GM12874 (cell line): ENCODE measurements at regions not wholly inside any gene's neighbourhood (a gene's known extent, or its start where the extent isn't known, plus 50 kb on each side); places are given as distances from the start of the nearest gene placed in this dataset.

Experiments
- TF ChIP-seq, protein P1 (sequence below): IDR thresholded peaks from 2 replicates; pipeline ENCODE4 v1.5.1; 2011; ENCODE audit warnings: low read depth, mild to moderate bottlenecking, control low read depth, low read length, moderate library complexity; ENCODE audit not compliant: insufficient read depth

DNA sequence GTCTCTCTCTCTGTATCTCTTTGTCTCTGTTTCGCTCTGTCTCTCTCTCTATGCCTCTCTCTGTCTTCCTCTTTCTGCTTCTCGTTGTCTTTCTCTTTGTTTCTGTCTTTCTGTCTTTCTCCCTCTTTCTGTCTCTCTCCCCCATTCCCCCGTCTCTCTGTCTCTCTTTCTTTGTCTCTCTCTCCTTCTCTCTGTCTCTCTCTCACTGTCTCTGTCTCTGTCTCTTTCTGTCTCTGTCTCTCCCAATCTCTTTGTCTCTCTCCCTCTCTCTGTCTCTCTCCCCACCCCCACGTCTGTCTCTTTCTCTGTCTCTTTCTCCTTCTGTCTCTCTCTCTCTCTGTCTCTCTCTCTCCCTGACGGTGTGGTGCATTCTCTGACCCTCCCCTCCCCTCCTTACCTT, 71.9 kb upstream of the ZNF516 start:
- TF ChIP-seq, protein P1, sequence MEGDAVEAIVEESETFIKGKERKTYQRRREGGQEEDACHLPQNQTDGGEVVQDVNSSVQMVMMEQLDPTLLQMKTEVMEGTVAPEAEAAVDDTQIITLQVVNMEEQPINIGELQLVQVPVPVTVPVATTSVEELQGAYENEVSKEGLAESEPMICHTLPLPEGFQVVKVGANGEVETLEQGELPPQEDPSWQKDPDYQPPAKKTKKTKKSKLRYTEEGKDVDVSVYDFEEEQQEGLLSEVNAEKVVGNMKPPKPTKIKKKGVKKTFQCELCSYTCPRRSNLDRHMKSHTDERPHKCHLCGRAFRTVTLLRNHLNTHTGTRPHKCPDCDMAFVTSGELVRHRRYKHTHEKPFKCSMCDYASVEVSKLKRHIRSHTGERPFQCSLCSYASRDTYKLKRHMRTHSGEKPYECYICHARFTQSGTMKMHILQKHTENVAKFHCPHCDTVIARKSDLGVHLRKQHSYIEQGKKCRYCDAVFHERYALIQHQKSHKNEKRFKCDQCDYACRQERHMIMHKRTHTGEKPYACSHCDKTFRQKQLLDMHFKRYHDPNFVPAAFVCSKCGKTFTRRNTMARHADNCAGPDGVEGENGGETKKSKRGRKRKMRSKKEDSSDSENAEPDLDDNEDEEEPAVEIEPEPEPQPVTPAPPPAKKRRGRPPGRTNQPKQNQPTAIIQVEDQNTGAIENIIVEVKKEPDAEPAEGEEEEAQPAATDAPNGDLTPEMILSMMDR: no peak

DNA sequence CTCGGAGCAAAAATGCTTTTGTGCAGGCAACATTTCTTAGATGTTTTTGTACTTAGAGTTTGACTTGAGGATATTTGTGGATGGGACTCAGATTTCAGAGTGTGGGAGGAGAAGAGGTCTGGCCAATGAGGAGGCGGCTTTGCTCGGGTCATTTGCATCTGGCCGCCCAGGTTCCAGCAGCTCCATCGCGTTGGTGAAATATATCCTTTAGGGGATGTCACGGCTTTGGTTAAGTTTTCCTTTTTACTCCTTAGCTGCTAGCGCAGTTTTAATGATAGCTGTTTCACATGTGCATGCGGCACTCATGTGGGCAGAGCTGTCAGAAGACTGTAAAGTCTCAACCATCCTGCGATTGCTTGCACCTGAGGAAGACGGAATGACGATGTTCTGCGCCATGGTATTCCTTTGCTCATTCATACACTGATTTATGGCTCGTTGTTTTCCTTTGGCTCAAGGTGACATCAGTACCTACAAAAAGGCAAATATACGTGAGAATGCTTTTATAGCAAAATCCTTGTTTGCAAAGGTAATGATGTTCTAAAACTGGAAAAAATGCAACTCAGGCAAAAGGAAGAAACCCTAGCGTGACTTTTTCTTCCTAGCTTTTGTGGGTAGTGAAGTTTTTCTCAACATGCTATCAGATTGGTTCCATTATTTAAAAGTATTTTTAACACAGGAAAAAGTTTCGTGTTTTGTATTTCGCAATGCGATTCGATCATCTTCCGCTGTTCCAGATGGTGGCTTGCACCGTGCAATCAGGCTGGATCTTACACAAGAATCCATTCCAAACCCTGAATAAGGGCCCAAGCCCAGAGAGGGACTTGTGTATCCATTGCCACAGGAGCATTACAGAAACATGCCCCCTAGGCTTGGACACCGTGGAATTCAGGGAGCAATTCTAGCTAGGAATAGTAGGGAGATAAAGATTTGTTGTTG, 70.5 kb upstream of the ZNF516 start:
- TF ChIP-seq, protein P1: no peak

DNA sequence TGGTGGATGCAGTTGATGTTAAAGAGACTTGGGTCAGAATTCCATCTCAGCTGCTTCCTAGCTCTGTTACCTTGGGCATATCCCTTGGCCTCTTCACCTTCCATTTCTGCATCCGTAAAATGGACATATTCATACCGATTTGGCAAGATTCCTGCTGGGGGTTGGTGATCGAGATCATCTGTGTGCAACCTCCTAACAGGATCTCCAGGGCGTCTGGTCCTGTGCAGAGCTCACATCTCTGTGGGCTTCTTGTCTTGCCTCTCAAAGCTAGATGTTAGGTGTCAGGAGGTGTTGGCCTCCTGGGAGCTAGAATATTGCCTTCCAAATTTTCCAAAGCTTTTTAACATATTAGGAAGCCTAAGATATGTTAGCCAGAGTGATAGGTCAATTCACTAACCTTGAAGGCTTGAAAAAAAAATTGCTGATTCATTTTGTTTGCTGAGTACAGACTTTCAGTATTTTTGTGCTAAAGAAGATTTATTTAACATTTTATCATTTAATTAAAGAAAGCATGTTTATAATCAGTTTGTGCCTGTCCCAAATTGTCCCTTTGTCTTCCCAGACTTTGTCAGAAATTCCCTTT, 69.7 kb upstream of the ZNF516 start:
- TF ChIP-seq, protein P1: no peak

DNA sequence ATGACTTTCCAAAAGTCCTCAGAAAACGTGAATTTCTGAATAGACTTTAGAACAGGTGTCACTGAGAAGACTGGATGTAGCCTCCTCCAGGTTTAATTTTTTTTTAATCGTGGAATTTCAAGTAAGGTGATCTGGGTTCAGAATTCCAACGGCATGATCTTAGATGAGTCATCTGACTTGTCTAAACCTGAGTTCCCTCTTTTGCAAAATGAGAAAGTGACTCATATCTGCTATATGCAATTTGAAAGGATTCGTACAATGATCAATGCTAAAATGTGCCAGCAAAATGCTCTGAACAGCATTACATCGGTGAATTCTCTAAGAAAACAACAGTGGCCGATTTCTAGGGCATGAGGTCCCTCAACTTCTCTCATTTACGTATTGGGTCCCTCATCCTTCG, 69.1 kb upstream of the ZNF516 start:
- TF ChIP-seq, protein P1: no peak

DNA sequence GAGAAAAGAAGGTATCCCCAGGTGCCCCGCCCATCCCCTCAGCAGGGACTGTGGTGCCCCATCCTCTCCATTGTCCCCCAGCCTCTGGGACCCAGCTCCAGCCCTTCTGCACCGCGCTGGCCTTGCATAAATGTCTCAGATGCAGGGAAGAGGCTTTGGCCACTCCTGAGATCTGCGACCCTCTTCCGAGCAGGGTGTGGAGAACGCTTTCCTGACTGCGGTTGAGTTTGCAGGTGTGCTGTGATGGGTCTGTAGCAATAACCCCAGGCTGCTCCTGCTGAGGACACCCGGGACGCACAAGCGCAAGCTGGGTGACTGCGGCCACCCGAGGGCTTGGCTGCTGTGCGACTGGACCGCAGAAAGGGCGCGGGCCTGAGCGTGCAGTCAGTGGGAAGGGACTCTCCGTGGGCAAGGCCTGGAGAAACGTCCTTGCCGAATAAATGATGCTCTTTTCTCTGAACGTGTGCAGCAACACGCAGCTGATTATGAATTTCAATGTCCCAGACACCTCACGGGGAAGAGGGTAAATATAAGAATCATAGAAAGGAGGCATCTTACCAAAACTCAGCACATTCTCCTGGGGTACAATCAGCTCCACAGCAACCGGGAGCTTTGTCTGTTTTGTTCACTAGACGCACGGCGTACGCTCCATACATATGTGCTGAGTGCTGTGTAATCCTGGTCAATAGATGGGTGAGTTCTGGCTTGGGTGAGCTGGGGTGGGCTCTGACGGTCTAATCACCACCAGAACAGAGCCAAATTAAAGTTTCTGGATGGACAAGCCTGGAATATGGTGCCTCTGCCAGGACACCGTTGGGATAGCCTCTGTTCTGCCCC, 67.5 kb upstream of the ZNF516 start:
- TF ChIP-seq, protein P1: no peak

DNA sequence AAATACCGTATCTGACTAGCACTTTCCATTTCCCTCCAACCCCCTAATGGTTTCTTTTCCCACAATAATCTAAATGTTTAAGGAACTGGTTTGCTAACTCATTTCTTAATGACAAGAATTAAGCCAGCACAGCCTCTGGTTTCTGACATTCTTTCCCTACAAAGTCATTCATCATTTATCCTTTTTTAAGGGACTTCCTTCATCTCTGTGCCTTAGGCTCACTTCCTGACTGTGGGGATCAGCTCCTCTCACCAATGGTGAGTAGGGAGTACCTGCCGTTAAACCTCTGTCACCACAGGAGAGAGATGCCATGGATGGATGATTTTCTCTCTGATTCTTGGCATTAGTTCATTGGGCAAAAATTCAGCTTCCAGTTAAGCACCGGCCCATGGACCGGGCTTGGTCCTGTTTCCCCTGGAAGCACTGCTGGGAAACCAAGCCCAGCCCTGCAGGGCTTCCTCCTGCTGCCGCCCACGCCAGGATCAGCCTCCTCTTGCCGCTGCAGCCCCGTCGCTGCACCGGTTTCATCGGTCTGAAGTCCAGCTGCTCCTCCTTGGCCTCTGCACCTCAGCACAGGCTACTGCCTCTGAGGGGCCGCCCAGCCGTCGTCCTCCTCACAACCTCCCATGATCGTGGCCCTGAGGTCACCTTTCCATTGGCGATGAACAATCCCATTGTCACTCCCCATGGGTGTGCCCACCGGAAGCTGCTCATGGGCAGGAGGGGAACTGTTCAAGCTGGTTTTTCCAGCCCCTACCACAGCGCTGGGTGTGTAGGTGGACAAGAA, 64.0 kb upstream of the ZNF516 start:
- TF ChIP-seq, protein P1: no peak
